Hepatocyte (in vitro differentiated cells): ENCODE measurements at regions not wholly inside any gene's neighbourhood (a gene's known extent, or its start where the extent isn't known, plus 50 kb on each side); places are given as distances from the start of the nearest gene placed in this dataset.

Experiments used
- CTCF ChIP-seq: fragments of 200-600 bp; sonication (generic); IDR thresholded peaks from 2 replicates; pipeline ENCODE4 v1.5.1; 2016; ENCODE audit warnings: antibody characterized with exemption, mild to moderate bottlenecking; ENCODE audit not compliant: poor library complexity
- EZH2phosphoT487 ChIP-seq: fragments of 200-600 bp; sonication (generic); IDR thresholded peaks from one replicate; pipeline ENCODE4 v1.6.1; 2018; ENCODE audit warnings: antibody characterized with exemption, mild to moderate bottlenecking, low read depth, moderate library complexity; ENCODE audit not compliant: unreplicated experiment, severe bottlenecking

- TF ChIP-seq CTCF (no peak), EZH2phosphoT487 (no peak)
Measured at GRCh38 chr10:5291501-5292195, 73.1 kb upstream of the UCN3 start.
